Keratinocyte (primary cell): ENCODE measurements at regions not wholly inside any gene's neighbourhood (a gene's known extent, or its start where the extent isn't known, plus 50 kb on each side); places are given as distances from the start of the nearest gene placed in this dataset.
"Not testable (repeated sequence)": the region's sequence is repeated elsewhere in the genome, so short reads cannot be mapped to it uniquely, and the experiment has no call there.

ENCODE experiments used
- DNase-seq: peaks from one replicate; pipeline ENCODE4 v3.0.0-alpha.2; 2011; ENCODE audit warnings: low read depth, missing footprints, low spot score
- FAIRE-seq: peaks from 2 replicates; lab custom pipeline; 2011; peaks lifted over from hg19 to GRCh38; lab: Jason Lieb, UNC
- H2AFZ ChIP-seq: 2 replicates; pipeline ENCODE4 v1.6.0; 2012; ENCODE audit warnings: low read length, control low read depth, inconsistent platforms; ENCODE audit not compliant: control insufficient read depth
- H3K27ac ChIP-seq: 2 replicates; pipeline ENCODE4 v1.5.1; 2011; ENCODE audit warnings: low read length; ENCODE audit not compliant: control insufficient read depth, insufficient read depth
- H3K27me3 ChIP-seq: 3 replicates; pipeline ENCODE4 v1.6.0; 2011; ENCODE audit warnings: low read length; ENCODE audit not compliant: control insufficient read depth, insufficient read depth; ENCODE audit errors: extremely low read depth
- H3K36me3 ChIP-seq, 2 experiments: 2 replicates in 1 of 2; 3 replicates in 1 of 2; pipeline ENCODE4 v1.5.1; 2011; ENCODE audit warnings: low read length in 2 of 2, mild to moderate bottlenecking in 1 of 2; ENCODE audit not compliant: control insufficient read depth in 2 of 2, insufficient read depth in 2 of 2; ENCODE audit errors: extremely low read depth in 1 of 2
- H3K4me1 ChIP-seq: 3 replicates; pipeline ENCODE4 v1.5.1; 2011; ENCODE audit warnings: low read length; ENCODE audit not compliant: control insufficient read depth, insufficient read depth; ENCODE audit errors: extremely low read depth
- H3K4me2 ChIP-seq: 3 replicates; pipeline ENCODE4 v1.6.0; 2011; ENCODE audit warnings: low read depth, low read length; ENCODE audit not compliant: control insufficient read depth, insufficient read depth; ENCODE audit errors: extremely low read depth
- H3K4me3 ChIP-seq, 3 experiments: fragments of 200-600 bp in 1 of 3; sonication (generic) in 1 of 3; 2 replicates in 2 of 3; 3 replicates in 1 of 3; pipeline ENCODE4 v1.5.1; 2011 to 2016; ENCODE audit warnings: low read length in 3 of 3, mild to moderate bottlenecking in 3 of 3, control low read depth in 2 of 3, inconsistent platforms in 1 of 3, low read depth in 1 of 3, mixed read lengths in 1 of 3, mixed run types in 1 of 3, moderate library complexity in 1 of 3; ENCODE audit not compliant: control insufficient read depth in 2 of 3, insufficient read depth in 2 of 3; ENCODE audit errors: extremely low read depth in 1 of 3
- H3K79me2 ChIP-seq: 2 replicates; pipeline ENCODE4 v1.6.0; 2012; ENCODE audit warnings: low read length; ENCODE audit not compliant: control insufficient read depth, insufficient read depth
- H3K9ac ChIP-seq: 3 replicates; pipeline ENCODE4 v1.6.0; 2011; ENCODE audit warnings: low read length; ENCODE audit not compliant: control insufficient read depth, insufficient read depth; ENCODE audit errors: extremely low read depth
- H3K9me1 ChIP-seq: 3 replicates; pipeline ENCODE4 v1.6.0; 2011; ENCODE audit warnings: low read length; ENCODE audit not compliant: control insufficient read depth, insufficient read depth; ENCODE audit errors: extremely low read depth
- H3K9me3 ChIP-seq: 2 replicates; pipeline ENCODE4 v1.5.1; 2012; ENCODE audit warnings: low read depth, low read length; ENCODE audit not compliant: control insufficient read depth
- H4K20me1 ChIP-seq: 3 replicates; pipeline ENCODE4 v1.6.0; 2011; ENCODE audit warnings: low read length; ENCODE audit not compliant: control insufficient read depth, insufficient read depth; ENCODE audit errors: extremely low read depth
- EZH2 ChIP-seq: IDR thresholded peaks from one replicate; pipeline ENCODE4 v1.6.1; 2012; ENCODE audit warnings: inconsistent platforms, mild to moderate bottlenecking, low read length, moderate library complexity
- dilution Hi-C: fragments of 300-500 bp; cut with MboI; formaldehyde crosslinking; loops from one replicate; pipeline ENCODE4 v1.7.0; 2020; ENCODE audit warnings: low sequenced_read_pairs; ENCODE audit not compliant: extremely low pct_ligation_motif_present
- TF ChIP-seq, protein P1 (sequence below), 3 experiments: IDR thresholded peaks in 1 of 3; conservative IDR thresholded peaks in 1 of 3; optimal IDR thresholded peaks in 1 of 3; 2 replicates in 2 of 3; 3 replicates in 1 of 3; pipeline versions ENCODE3 to v1.5.1; 2011; ENCODE audit warnings: low read length in 3 of 3, mild to moderate bottlenecking in 3 of 3, moderate library complexity in 2 of 3, control low read depth in 1 of 3, inconsistent platforms in 1 of 3; ENCODE audit not compliant: insufficient read depth in 2 of 3; ENCODE audit errors: extremely low read depth in 1 of 3

DNA sequence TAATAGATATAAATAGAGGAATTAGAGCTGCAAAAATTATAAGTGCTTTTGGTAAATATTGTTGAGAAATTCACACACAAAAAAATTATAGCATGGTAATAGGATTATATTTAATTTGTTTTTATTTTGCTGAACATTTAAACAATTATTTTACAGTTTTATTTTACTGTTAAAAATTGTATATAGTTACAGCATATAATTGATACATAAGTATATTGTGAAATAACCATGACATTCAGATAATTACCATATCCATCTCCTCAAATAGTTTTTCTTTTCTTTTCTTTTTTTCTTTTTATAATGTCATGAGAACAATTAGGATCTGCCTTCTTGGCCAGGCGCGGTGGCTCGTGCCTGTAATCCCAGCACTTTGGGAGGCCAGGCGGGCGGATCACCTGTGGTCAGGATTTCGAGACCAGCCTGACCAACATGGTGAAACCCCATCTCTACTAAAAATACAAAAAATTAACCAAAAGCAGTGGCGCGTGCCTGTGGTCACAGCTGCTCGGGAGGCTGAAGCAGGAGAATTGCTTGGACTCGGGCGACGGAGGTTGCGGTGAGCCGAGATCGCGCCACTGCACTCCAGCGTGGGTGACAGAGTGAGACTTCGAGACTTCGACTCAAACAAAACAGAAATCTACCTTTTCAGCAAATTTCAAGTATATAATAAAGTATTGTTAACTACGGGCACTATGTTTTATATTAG lies 654.2 kb downstream of the TENT5A start:
- no peak overlapping the region for H2AFZ ChIP-seq
- no peak for TF ChIP-seq EZH2
- TF ChIP-seq, protein P1, sequence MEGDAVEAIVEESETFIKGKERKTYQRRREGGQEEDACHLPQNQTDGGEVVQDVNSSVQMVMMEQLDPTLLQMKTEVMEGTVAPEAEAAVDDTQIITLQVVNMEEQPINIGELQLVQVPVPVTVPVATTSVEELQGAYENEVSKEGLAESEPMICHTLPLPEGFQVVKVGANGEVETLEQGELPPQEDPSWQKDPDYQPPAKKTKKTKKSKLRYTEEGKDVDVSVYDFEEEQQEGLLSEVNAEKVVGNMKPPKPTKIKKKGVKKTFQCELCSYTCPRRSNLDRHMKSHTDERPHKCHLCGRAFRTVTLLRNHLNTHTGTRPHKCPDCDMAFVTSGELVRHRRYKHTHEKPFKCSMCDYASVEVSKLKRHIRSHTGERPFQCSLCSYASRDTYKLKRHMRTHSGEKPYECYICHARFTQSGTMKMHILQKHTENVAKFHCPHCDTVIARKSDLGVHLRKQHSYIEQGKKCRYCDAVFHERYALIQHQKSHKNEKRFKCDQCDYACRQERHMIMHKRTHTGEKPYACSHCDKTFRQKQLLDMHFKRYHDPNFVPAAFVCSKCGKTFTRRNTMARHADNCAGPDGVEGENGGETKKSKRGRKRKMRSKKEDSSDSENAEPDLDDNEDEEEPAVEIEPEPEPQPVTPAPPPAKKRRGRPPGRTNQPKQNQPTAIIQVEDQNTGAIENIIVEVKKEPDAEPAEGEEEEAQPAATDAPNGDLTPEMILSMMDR (optimal IDR thresholded peaks at IDR 0.05 in 1 of 3, IDR thresholded peaks at IDR 0.05 in 1 of 3, conservative IDR thresholded peaks at IDR 0.05 in 1 of 3; ENCODE audit: extremely low read depth in 1 of 3, insufficient read depth in 2 of 3, low read length in 3 of 3) = no peak
- no peaks in the 10 kb centered on the region for H3K9me1 ChIP-seq
- DNase-seq (no peak), FAIRE-seq (no peak)
- dilution Hi-C loops = no loop called here
- H3K27me3 ChIP-seq = no peaks in the 10 kb centered on the region
- no peak overlapping the region for H3K9ac ChIP-seq
- H3K9me3 ChIP-seq = no peaks in the 10 kb centered on the region
- H3K4me3 ChIP-seq = no peak overlapping the region
- H3K27ac ChIP-seq = no peak overlapping the region
- no peak overlapping the region for H3K4me2 ChIP-seq
- H3K79me2 ChIP-seq = no peaks in the 10 kb centered on the region
- H3K4me1 ChIP-seq = no peaks in the 10 kb centered on the region
- no peaks in the 10 kb centered on the region for H4K20me1 ChIP-seq
- H3K36me3 ChIP-seq = no peaks in the 10 kb centered on the region

- H3K4me2 ChIP-seq, FAIRE-seq, dilution Hi-C loops, H4K20me1 ChIP-seq, H3K9ac ChIP-seq, H3K79me2 ChIP-seq, H2AFZ ChIP-seq, H3K9me1 ChIP-seq, H3K27ac ChIP-seq, H3K36me3 ChIP-seq, H3K4me1 ChIP-seq, H3K4me3 ChIP-seq, DNase-seq, H3K27me3 ChIP-seq, H3K9me3 ChIP-seq: not testable (repeated sequence)
Observed at GRCh38 chr6:81096464-81096863, 656.0 kb downstream of the TENT5A start.

DNA sequence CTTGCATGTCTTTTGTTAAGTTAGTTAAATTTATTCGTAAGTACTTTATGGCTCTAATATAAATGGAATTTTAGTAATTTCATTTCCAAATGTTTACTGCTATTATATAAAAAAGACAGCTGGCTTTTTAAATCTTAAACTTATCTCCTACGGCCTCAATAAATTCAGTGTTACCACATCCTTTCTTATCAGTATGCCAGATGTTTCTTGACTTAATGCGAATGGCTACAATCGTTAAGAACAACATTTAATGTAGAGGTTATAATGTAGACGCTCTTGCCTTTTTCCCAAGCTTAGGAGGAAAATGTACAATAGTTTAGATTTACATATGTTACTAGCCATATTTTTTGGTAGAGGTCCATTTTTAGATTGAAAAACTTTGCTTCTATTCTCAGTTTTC lies 659.4 kb downstream of the TENT5A start:
- no peaks in the 10 kb centered on the region for H4K20me1 ChIP-seq
- no peak overlapping the region for H3K27ac ChIP-seq
- no peak overlapping the region for H3K4me2 ChIP-seq
- TF ChIP-seq EZH2 = no peak
- TF ChIP-seq, protein P1 (optimal IDR thresholded peaks at IDR 0.05 in 1 of 3, IDR thresholded peaks at IDR 0.05 in 1 of 3, conservative IDR thresholded peaks at IDR 0.05 in 1 of 3; ENCODE audit: extremely low read depth in 1 of 3, insufficient read depth in 2 of 3, low read length in 3 of 3) = no peak
- no peak for DNase-seq
- H3K9me1 ChIP-seq = no peaks in the 10 kb centered on the region
- H2AFZ ChIP-seq = no peak overlapping the region
- dilution Hi-C loops = no loop called here
- H3K4me1 ChIP-seq = no peaks in the 10 kb centered on the region
- H3K4me3 ChIP-seq = no peak overlapping the region
- no peak for FAIRE-seq
- H3K36me3 ChIP-seq = no peaks in the 10 kb centered on the region
- H3K9ac ChIP-seq = no peak overlapping the region
- no peaks in the 10 kb centered on the region for H3K79me2 ChIP-seq
- H3K9me3 ChIP-seq = no peaks in the 10 kb centered on the region
- H3K27me3 ChIP-seq = no peaks in the 10 kb centered on the region
